Gastrocnemius medialis (tissue), 4 donors: ENCODE measurements at regions not wholly inside any gene's neighbourhood (a gene's known extent, or its start where the extent isn't known, plus 50 kb on each side); places are given as distances from the start of the nearest gene placed in this dataset.

ENCODE experiments used
- ATAC-seq, 2 donors: fragments of 150-250 bp; one replicate each; pipeline ENCODE4 v1.9.1; 2016
- DNase-seq, 2 donors: peaks; one replicate each; pipeline ENCODE4 v3.0.0-alpha.2; 2019
- H3K27ac ChIP-seq, 4 donors: fragments of 200-600 bp; sonication (generic); 1 replicate in 1 of 4; 2 replicates in 3 of 4; pipeline ENCODE4 v1.5.1; 2016 to 2018; ENCODE audit warnings: mild to moderate bottlenecking in 2 of 4, moderate library complexity in 1 of 4
- H3K27me3 ChIP-seq, 3 donors: fragments of 200-600 bp; sonication (generic) in 2 of 3; 1 replicate in 1 of 3; 2 replicates in 2 of 3; pipeline versions ENCODE4 v1.5.1 to v1.6.0; 2016 to 2019; ENCODE audit warnings: mild to moderate bottlenecking in 1 of 3, moderate library complexity in 1 of 3
- H3K36me3 ChIP-seq, 2 donors: fragments of 200-600 bp; sonication (generic) in 1 of 2; one replicate each; pipeline ENCODE4 v1.5.1; 2017 to 2018
- H3K4me1 ChIP-seq, 2 donors: fragments of 200-600 bp; sonication (generic) in 1 of 2; one replicate each; pipeline ENCODE4 v1.5.1; 2016 to 2017; ENCODE audit warnings: mild to moderate bottlenecking in 2 of 2
- H3K4me3 ChIP-seq, 4 donors: fragments of 200-600 bp; sonication (generic) in 3 of 4; 1 replicate in 1 of 4; 2 replicates in 3 of 4; pipeline ENCODE4 v1.5.1; 2016 to 2019; ENCODE audit warnings: mild to moderate bottlenecking in 2 of 4
- H3K9me3 ChIP-seq, 3 donors: fragments of 200-600 bp; sonication (generic) in 2 of 3; 1 replicate in 1 of 3; 2 replicates in 2 of 3; pipeline ENCODE4 v1.5.1; 2016 to 2019
- POLR2A ChIP-seq, 2 donors: fragments of 450-650 bp; IDR thresholded peaks; one replicate each; pipeline ENCODE4 v1.6.1; 2017; ENCODE audit warnings: antibody characterized with exemption in 2 of 2, mild to moderate bottlenecking in 2 of 2, moderate library complexity in 2 of 2
- in situ Hi-C, 4 donors: fragments of 200-750 bp; cut with MboI; loops; one replicate each; pipeline versions ENCODE4 v1.15.0 to v1.8.0; 2017; ENCODE audit warnings: low sequenced_read_pairs in 4 of 4
- intact Hi-C: fragments of 100-400 bp; cut with DNase I; formaldehyde crosslinking; loops from one replicate; pipeline ENCODE4 v1.15.1; 2023; ENCODE audit warnings: low total_unique reads
- TF ChIP-seq, protein P1 (sequence below), 5 experiments: fragments of 450-650 bp in 3 of 5; fragments of 200-600 bp in 2 of 5; sonication (generic) in 2 of 5; IDR thresholded peaks in 4 of 5; conservative IDR thresholded peaks in 1 of 5; 1 replicate in 4 of 5; 2 replicates in 1 of 5; pipeline ENCODE4 v1.5.1; 2016 to 2019; ENCODE audit warnings: antibody characterized with exemption in 5 of 5, mild to moderate bottlenecking in 3 of 5, moderate library complexity in 3 of 5

DNA sequence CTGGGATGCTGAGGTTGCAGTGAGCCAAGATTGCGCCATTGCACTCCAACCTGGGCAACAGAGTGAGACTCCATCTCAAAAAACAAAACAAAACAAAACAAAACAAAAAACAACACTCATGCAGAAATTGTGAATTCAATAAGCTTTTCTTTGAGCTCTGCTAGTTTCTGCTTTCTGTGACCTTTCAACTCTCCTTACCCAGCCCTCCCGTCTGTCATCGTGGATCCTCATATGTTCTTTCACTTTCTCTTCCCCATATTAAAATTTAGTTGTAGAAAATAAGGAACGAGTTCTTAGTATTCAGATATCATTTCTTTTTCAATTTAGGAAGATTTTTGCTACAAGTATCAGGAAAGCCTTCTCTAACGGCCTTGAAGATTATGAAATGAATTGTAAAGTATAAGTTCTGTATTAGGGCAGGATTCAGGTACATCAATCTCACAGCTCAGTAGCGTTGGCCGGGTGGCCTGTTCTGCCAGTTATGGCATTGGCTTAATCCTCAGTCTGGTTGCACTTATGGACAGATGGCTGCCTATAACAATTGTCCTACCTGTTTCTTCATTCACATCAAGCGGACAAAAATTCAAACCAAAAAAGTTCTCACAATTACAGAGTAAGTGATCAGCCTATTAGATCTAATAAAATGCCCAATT lies 1167.0 kb downstream of the SORCS3 start:
- ATAC-seq (no peak), DNase-seq (no peak)
- intact Hi-C loops: no loop called here
- TF ChIP-seq POLR2A (IDR thresholded peaks at IDR 0.05): no peak
- TF ChIP-seq, protein P1, sequence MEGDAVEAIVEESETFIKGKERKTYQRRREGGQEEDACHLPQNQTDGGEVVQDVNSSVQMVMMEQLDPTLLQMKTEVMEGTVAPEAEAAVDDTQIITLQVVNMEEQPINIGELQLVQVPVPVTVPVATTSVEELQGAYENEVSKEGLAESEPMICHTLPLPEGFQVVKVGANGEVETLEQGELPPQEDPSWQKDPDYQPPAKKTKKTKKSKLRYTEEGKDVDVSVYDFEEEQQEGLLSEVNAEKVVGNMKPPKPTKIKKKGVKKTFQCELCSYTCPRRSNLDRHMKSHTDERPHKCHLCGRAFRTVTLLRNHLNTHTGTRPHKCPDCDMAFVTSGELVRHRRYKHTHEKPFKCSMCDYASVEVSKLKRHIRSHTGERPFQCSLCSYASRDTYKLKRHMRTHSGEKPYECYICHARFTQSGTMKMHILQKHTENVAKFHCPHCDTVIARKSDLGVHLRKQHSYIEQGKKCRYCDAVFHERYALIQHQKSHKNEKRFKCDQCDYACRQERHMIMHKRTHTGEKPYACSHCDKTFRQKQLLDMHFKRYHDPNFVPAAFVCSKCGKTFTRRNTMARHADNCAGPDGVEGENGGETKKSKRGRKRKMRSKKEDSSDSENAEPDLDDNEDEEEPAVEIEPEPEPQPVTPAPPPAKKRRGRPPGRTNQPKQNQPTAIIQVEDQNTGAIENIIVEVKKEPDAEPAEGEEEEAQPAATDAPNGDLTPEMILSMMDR (IDR thresholded peaks at IDR 0.05 in 4 of 5, conservative IDR thresholded peaks at IDR 0.05 in 1 of 5): no peak
- no peak overlapping the region for H3K4me3 ChIP-seq
- no peaks in the 10 kb centered on the region for H3K9me3 ChIP-seq
- H3K27me3 ChIP-seq: no peaks in the 10 kb centered on the region
- no peaks in the 10 kb centered on the region for H3K4me1 ChIP-seq
- H3K27ac ChIP-seq: no peak overlapping the region
- no peaks in the 10 kb centered on the region for H3K36me3 ChIP-seq
- in situ Hi-C loops: no loop called here

DNA sequence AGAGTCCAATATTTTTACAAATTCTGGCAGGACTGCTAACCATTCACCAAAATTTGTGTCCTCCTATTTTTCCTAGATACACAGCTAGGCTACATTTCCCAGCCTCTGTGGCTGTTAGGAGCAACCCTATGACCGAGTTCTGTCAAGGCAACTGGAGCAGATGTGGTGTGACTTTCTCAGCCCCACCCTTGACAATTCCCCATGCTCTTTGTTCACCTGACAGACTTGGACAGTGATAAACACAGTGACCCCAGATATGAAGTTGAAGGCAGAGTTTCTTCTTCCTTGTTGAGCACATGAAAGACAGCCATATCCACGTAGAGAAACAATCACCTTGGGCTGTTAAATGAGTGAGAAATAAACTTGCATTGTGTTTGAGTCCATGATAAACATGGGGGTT lies 1162.1 kb downstream of the SORCS3 start:
- Histone ChIP-seq H3K36me3 (no peaks in the 10 kb centered on the region), H3K4me1 (no peaks in the 10 kb centered on the region), H3K9me3 (no peaks in the 10 kb centered on the region), H3K27ac (no peak overlapping the region), H3K4me3 (no peak overlapping the region), H3K27me3 (no peaks in the 10 kb centered on the region)
- no peak for DNase-seq
- intact Hi-C loops (no loop called here), in situ Hi-C loops (no loop called here)
- TF ChIP-seq, protein P1 (IDR thresholded peaks at IDR 0.05 in 4 of 5, conservative IDR thresholded peaks at IDR 0.05 in 1 of 5): no peak
- TF ChIP-seq POLR2A (IDR thresholded peaks at IDR 0.05): no peak
- no peak for ATAC-seq

DNA sequence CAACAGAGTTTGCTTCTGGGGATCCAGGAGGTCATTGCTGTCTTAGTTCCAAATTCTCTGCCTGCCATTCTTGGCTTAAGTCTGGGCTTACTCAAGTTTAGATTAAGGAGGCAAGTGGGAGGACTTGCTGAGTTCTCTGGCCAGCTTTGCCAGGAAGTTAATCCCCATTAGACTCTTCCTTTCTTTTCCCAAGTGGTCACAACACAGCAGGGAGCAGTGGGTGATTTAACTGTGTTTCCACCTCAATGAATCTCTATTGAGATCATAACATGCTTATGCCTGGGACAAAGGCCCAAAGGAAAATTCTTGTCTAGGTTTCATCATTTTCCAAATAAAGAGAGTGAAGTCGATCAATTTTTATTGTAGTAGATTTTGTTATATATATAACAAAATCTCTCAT lies 1159.6 kb downstream of the SORCS3 start:
- H3K9me3 ChIP-seq: no peaks in the 10 kb centered on the region
- ATAC-seq (no peak), DNase-seq (no peak)
- H3K36me3 ChIP-seq: no peaks in the 10 kb centered on the region
- no peak overlapping the region for H3K4me3 ChIP-seq
- intact Hi-C loops: no loop called here
- in situ Hi-C loops: no loop called here
- H3K4me1 ChIP-seq: no peaks in the 10 kb centered on the region
- no peak for TF ChIP-seq POLR2A (IDR thresholded peaks at IDR 0.05)
- TF ChIP-seq, protein P1 (IDR thresholded peaks at IDR 0.05 in 4 of 5, conservative IDR thresholded peaks at IDR 0.05 in 1 of 5): no peak
- no peaks in the 10 kb centered on the region for H3K27me3 ChIP-seq
- H3K27ac ChIP-seq: no peak overlapping the region

DNA sequence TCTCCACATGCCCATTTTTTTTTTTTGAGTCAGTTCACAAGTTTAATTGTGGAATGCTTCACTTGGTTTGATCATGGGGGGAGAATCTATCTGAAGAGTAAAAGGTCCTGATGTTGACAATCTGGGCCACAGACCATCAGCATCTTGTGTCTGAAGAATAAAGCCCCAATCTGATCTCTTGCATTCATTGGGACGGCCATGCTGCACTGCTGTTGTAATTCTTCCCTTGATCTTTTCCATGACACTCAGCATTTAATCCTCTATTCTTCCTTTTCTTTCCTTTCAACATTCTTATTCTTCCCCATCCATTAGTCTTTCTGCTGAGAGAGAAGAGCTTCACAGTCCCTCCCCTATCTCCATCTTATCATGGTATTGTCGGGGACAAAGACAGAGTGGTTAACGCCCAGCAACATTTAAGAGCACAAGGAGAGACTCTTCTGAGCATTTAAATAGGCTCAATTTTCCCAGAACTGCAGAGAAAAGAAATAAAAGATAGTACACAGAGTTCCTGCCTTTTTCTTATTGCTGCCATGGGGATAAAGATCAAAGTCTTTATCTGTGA lies 1157.3 kb downstream of the SORCS3 start:
- in situ Hi-C loops (no loop called here), intact Hi-C loops (no loop called here)
- H3K27ac ChIP-seq: no peak overlapping the region
- no peaks in the 10 kb centered on the region for H3K9me3 ChIP-seq
- TF ChIP-seq, protein P1 (IDR thresholded peaks at IDR 0.05 in 4 of 5, conservative IDR thresholded peaks at IDR 0.05 in 1 of 5): no peak
- TF ChIP-seq POLR2A (IDR thresholded peaks at IDR 0.05): no peak
- H3K4me3 ChIP-seq: no peak overlapping the region
- no peaks in the 10 kb centered on the region for H3K36me3 ChIP-seq
- no peaks in the 10 kb centered on the region for H3K4me1 ChIP-seq
- DNase-seq (no peak), ATAC-seq (no peak)
- H3K27me3 ChIP-seq: no peaks in the 10 kb centered on the region
